Thyroid gland (tissue), 4 donors: ENCODE measurements at regions not wholly inside any gene's neighbourhood (a gene's known extent, or its start where the extent isn't known, plus 50 kb on each side); places are given as distances from the start of the nearest gene placed in this dataset.

Experiments
- CTCF ChIP-seq, 6 experiments: fragments of 200-600 bp in 3 of 6; fragments of 450-650 bp in 3 of 6; sonication (generic) in 3 of 6; IDR thresholded peaks; one replicate each; pipeline ENCODE4 v1.5.1; 2016 to 2019; ENCODE audit warnings: antibody characterized with exemption in 6 of 6, mild to moderate bottlenecking in 2 of 6, inconsistent platforms in 1 of 6, moderate library complexity in 1 of 6
- POLR2A ChIP-seq, 2 donors: fragments of 450-650 bp; IDR thresholded peaks; one replicate each; pipeline ENCODE4 v1.6.1; 2017; ENCODE audit warnings: antibody characterized with exemption in 2 of 2, mild to moderate bottlenecking in 2 of 2, moderate library complexity in 1 of 2

DNA sequence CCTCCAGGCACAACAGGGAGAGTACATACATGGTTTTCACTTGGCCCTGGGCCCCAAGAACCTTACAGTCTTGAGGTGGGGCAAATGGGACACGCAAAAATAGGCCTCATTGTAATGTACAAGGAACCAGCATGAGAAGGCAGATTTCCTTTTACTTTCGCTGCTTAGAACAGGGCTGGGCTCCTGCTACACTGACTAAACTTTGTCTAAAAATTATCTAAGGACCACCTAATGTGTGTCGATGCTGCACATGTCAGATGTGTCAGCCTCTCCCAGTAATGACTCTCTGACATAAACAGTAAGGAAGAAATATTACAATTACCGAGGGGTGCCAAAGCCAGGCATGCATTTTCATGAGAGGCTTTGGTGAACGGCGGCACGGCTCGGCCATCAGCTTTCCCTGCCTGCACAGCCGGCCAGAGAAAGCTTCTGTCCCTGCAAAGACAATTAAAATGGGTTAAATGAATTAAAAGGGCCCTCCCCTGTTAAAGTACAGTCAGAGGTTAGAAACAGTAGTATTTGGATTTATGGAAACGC, 224.2 kb upstream of the IRX3 start:
- TF ChIP-seq POLR2A (IDR thresholded peaks at IDR 0.05) (no peak), CTCF (IDR thresholded peaks at IDR 0.05) (no peak)
